Loucy (cell line): ENCODE measurements at regions not wholly inside any gene's neighbourhood (a gene's known extent, or its start where the extent isn't known, plus 50 kb on each side); places are given as distances from the start of the nearest gene placed in this dataset.

Source experiments
- H2AFZ ChIP-seq: fragments of 200-600 bp; sonication (generic); 2 replicates; pipeline ENCODE4 v1.6.0; 2016; ENCODE audit warnings: antibody characterized with exemption, mild to moderate bottlenecking, low read length, moderate library complexity
- H3F3A ChIP-seq: fragments of 200-600 bp; 2 replicates; pipeline ENCODE4 v1.6.0; 2016; ENCODE audit warnings: antibody characterized with exemption, low read depth, mild to moderate bottlenecking
- H3K27me3 ChIP-seq: fragments of 200-600 bp; sonication (generic); 2 replicates; pipeline ENCODE4 v1.6.1; 2014; ENCODE audit warnings: low read length, mild to moderate bottlenecking; ENCODE audit not compliant: insufficient read depth, poor library complexity, severe bottlenecking
- H3K36me3 ChIP-seq: fragments of 200-600 bp; sonication (generic); 2 replicates; pipeline ENCODE4 v1.6.1; 2016; ENCODE audit warnings: low read length; ENCODE audit not compliant: insufficient read depth
- H3K4me1 ChIP-seq: fragments of 200-600 bp; sonication (generic); 2 replicates; pipeline ENCODE4 v1.5.1; 2014; ENCODE audit warnings: low read length, mild to moderate bottlenecking; ENCODE audit not compliant: insufficient read depth, poor library complexity, severe bottlenecking
- H3K4me2 ChIP-seq: fragments of 200-600 bp; sonication (generic); 2 replicates; pipeline ENCODE4 v1.6.0; 2014; ENCODE audit warnings: antibody characterized with exemption, low read length, low read depth, mild to moderate bottlenecking; ENCODE audit not compliant: poor library complexity, severe bottlenecking
- H3K4me3 ChIP-seq: fragments of 200-600 bp; sonication (generic); 2 replicates; pipeline ENCODE4 v1.5.1; 2014; ENCODE audit warnings: low read length, mild to moderate bottlenecking, mixed read lengths; ENCODE audit not compliant: poor library complexity, severe bottlenecking
- H3K79me2 ChIP-seq: fragments of 200-600 bp; sonication (generic); 2 replicates; pipeline ENCODE4 v1.6.1; 2014; ENCODE audit warnings: low read length; ENCODE audit not compliant: insufficient read depth
- H3K9ac ChIP-seq: fragments of 200-600 bp; sonication (generic); 2 replicates; pipeline ENCODE4 v1.6.0; 2014; ENCODE audit warnings: mild to moderate bottlenecking, low read depth, low read length, moderate library complexity; ENCODE audit not compliant: poor library complexity, severe bottlenecking
- H3K9me2 ChIP-seq: fragments of 200-600 bp; sonication (generic); replicated peaks from 2 replicates; pipeline ENCODE4 v1.6.1; 2016; ENCODE audit warnings: low read depth, low read length, mixed read lengths
- H3K9me3 ChIP-seq: fragments of 200-600 bp; sonication (generic); 2 replicates; pipeline ENCODE4 v1.6.1; 2014; ENCODE audit warnings: mild to moderate bottlenecking, antibody characterized with exemption, low read length, low read depth; ENCODE audit not compliant: insufficient read depth
- H4K20me1 ChIP-seq: fragments of 200-600 bp; sonication (generic); 2 replicates; pipeline ENCODE4 v1.6.0; 2014; ENCODE audit warnings: antibody characterized with exemption, low read length, mild to moderate bottlenecking; ENCODE audit not compliant: insufficient read depth, poor library complexity, severe bottlenecking
- EZH2phosphoT487 ChIP-seq: fragments of 200-600 bp; IDR thresholded peaks from 2 replicates; pipeline ENCODE4 v1.6.1; 2018; ENCODE audit warnings: antibody characterized with exemption, mild to moderate bottlenecking, moderate library complexity, borderline replicate concordance
- TF ChIP-seq, protein P1 (sequence below): fragments of 200-600 bp; sonication (generic); conservative IDR thresholded peaks from 2 replicates; pipeline ENCODE4 v1.5.1; 2014; ENCODE audit warnings: mild to moderate bottlenecking, antibody characterized with exemption, low read length

DNA sequence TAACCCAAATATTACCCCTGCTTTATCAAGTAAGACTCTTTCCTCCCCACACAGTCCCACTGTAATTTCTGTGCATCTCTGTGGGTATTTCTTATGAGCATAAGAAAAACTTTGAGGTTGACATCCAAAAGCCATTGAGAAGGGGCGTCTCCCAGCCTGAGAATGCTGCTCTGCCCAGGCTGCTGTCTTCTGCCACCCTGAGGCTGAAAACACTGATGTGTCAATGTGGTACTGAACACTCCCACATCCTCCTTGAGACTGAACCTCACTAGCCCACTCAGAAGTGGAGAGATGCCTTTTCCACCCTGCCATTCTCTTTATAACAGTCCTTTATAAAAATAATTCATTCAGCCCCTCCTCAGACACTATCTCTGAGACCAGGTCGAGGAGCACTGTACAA is 120.8 kb downstream of the SMIM20 start:
- H3K36me3 ChIP-seq: no peaks in the 10 kb centered on the region
- H3K9me3 ChIP-seq: no peaks in the 10 kb centered on the region
- no peaks in the 10 kb centered on the region for H3K79me2 ChIP-seq
- no peaks in the 10 kb centered on the region for H3K9me2 ChIP-seq
- H3K4me1 ChIP-seq: no peaks in the 10 kb centered on the region
- no peak overlapping the region for H3K4me3 ChIP-seq
- no peaks in the 10 kb centered on the region for H4K20me1 ChIP-seq
- no peak for TF ChIP-seq EZH2phosphoT487
- TF ChIP-seq, protein P1, sequence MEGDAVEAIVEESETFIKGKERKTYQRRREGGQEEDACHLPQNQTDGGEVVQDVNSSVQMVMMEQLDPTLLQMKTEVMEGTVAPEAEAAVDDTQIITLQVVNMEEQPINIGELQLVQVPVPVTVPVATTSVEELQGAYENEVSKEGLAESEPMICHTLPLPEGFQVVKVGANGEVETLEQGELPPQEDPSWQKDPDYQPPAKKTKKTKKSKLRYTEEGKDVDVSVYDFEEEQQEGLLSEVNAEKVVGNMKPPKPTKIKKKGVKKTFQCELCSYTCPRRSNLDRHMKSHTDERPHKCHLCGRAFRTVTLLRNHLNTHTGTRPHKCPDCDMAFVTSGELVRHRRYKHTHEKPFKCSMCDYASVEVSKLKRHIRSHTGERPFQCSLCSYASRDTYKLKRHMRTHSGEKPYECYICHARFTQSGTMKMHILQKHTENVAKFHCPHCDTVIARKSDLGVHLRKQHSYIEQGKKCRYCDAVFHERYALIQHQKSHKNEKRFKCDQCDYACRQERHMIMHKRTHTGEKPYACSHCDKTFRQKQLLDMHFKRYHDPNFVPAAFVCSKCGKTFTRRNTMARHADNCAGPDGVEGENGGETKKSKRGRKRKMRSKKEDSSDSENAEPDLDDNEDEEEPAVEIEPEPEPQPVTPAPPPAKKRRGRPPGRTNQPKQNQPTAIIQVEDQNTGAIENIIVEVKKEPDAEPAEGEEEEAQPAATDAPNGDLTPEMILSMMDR: no peak
- H2AFZ ChIP-seq: no peak overlapping the region
- H3K9ac ChIP-seq: no peak overlapping the region
- H3K27me3 ChIP-seq: no peaks in the 10 kb centered on the region
- H3K4me2 ChIP-seq: no peak overlapping the region
- H3F3A ChIP-seq: no peaks in the 10 kb centered on the region

DNA sequence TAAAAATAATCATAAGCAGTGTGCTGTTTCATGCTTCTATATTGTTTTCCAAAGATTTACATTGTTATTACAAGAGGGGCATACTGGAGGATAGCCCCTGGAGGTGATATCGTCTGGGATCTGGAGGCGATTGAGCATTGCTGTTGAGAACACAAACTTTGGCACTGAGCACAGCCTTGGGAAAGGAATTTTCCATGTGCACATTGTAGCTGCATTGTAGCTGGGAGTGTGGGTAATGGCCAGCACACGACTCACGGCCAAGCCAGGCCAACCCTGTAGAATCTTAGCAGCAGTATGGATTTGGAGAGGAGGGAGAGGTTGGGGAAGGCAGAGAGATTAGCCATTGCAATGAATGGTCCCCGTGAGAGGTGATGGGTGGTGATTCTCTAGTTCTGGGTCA is 121.9 kb downstream of the SMIM20 start:
- Histone ChIP-seq H3F3A (no peaks in the 10 kb centered on the region), H3K9ac (no peak overlapping the region), H4K20me1 (no peaks in the 10 kb centered on the region), H3K27me3 (no peaks in the 10 kb centered on the region), H3K4me1 (no peaks in the 10 kb centered on the region), H3K9me2 (no peaks in the 10 kb centered on the region), H3K9me3 (no peaks in the 10 kb centered on the region), H3K4me2 (no peak overlapping the region), H3K36me3 (no peaks in the 10 kb centered on the region), H3K4me3 (no peak overlapping the region), H3K79me2 (no peaks in the 10 kb centered on the region), H2AFZ (no peak overlapping the region)
- no peak for TF ChIP-seq EZH2phosphoT487
- TF ChIP-seq, protein P1: no peak

DNA sequence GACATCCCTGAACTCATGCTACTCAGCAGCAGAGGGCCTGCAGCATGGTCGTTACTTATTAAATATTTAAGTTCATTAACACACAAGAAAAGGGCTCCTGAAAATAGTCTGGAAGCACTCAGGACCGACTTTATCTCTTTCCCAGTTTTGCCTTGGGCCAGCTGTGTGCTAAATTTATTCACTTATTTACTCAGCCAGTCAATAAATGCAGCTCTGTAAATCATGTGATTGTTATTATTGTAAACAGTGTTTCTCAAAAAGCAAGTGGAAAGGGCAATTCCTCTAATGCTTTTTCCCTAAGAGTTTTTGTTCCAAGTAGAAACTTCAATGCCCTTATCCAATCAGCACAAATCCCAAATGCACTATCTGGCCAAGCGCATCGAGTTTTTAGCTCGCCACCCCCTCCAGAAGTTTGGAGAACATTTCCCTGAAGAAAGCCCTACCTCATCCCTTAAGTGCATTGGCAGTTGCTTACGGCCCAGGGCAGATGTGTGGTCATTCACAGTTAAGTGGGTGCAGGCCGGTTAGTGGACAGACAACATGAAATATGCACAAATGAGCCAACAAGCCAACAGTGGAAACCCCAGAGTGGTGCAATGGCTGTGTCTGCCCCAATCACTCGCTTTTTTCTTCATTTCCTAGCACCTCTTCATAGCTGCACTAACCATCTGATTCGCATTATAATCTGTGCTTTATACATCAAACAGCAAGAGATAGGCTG is 125.8 kb downstream of the SMIM20 start:
- no peak for TF ChIP-seq EZH2phosphoT487
- H3K79me2 ChIP-seq: no peaks in the 10 kb centered on the region
- no peak overlapping the region for H3K4me2 ChIP-seq
- no peak overlapping the region for H2AFZ ChIP-seq
- H3K36me3 ChIP-seq: no peaks in the 10 kb centered on the region
- H3K9me2 ChIP-seq: no peaks in the 10 kb centered on the region
- H3F3A ChIP-seq: no peaks in the 10 kb centered on the region
- H4K20me1 ChIP-seq: no peaks in the 10 kb centered on the region
- H3K9ac ChIP-seq: no peak overlapping the region
- H3K4me3 ChIP-seq: no peak overlapping the region
- H3K4me1 ChIP-seq: no peaks in the 10 kb centered on the region
- H3K9me3 ChIP-seq: no peaks in the 10 kb centered on the region
- H3K27me3 ChIP-seq: no peaks in the 10 kb centered on the region

DNA sequence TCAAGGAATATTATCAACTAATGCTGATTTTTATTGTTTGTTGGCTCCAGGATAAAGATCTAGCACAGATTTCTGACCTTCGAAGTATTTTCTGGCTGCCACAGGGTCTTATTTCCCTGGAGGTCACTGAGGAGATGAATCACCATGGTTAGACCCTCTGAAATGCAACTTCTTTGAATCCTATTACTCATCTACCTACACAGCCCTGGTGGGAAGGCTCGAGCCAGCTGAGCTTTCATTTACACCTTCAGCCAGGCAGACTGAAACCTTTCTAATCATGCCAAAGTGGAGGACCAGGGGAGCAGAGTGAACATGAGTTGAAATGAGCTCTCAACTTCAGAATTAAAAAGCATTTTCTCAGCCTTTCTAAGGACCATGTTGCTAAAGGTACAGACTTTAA is 130.5 kb downstream of the SMIM20 start:
- Histone ChIP-seq H3K79me2 (no peaks in the 10 kb centered on the region), H3K9me3 (no peaks in the 10 kb centered on the region), H3K9ac (no peak overlapping the region), H3F3A (no peaks in the 10 kb centered on the region), H4K20me1 (no peaks in the 10 kb centered on the region), H2AFZ (no peak overlapping the region), H3K27me3 (no peaks in the 10 kb centered on the region), H3K4me1 (no peaks in the 10 kb centered on the region), H3K9me2 (no peaks in the 10 kb centered on the region), H3K4me3 (no peak overlapping the region), H3K4me2 (no peak overlapping the region), H3K36me3 (no peaks in the 10 kb centered on the region)
- no peak for TF ChIP-seq EZH2phosphoT487
- TF ChIP-seq, protein P1: no peak
